Spleen (tissue), 11 donors: ENCODE measurements at regions not wholly inside any gene's neighbourhood (a gene's known extent, or its start where the extent isn't known, plus 50 kb on each side); places are given as distances from the start of the nearest gene placed in this dataset.

Experiments
- DNase-seq: peaks from one replicate; pipeline ENCODE4 v3.0.0-alpha.2; 2020
- H3K27ac ChIP-seq, 8 donors: fragments of 200-600 bp; sonication (generic) in 7 of 8; 1 replicate in 4 of 8; 2 replicates in 4 of 8; pipeline versions ENCODE4 v1.5.0 to v1.8.0; 2016 to 2021; ENCODE audit warnings: inconsistent platforms in 4 of 8, mild to moderate bottlenecking in 4 of 8, moderate library complexity in 1 of 8
- H3K27me3 ChIP-seq, 7 donors: fragments of 200-600 bp; sonication (generic) in 6 of 7; replicated peaks in 1 of 7; 1 replicate in 4 of 7; 2 replicates in 3 of 7; pipeline versions ENCODE4 v1.5.0 to v1.8.0; 2016 to 2021; ENCODE audit warnings: inconsistent platforms in 3 of 7, mild to moderate bottlenecking in 1 of 7
- H3K36me3 ChIP-seq, 6 donors: fragments of 200-600 bp; sonication (generic) in 5 of 6; 1 replicate in 4 of 6; 2 replicates in 2 of 6; pipeline versions ENCODE4 v1.5.0 to v1.8.0; 2016 to 2021; ENCODE audit warnings: inconsistent platforms in 2 of 6
- H3K4me1 ChIP-seq, 6 donors: fragments of 200-600 bp; sonication (generic) in 5 of 6; 1 replicate in 3 of 6; 2 replicates in 3 of 6; pipeline versions ENCODE4 v1.5.0 to v1.8.0; 2016 to 2021; ENCODE audit warnings: inconsistent platforms in 3 of 6
- H3K4me3 ChIP-seq, 8 donors: fragments of 200-600 bp; sonication (generic) in 7 of 8; 1 replicate in 4 of 8; 2 replicates in 4 of 8; pipeline versions ENCODE4 v1.5.0 to v1.8.0; 2016 to 2021; ENCODE audit warnings: inconsistent platforms in 4 of 8, mild to moderate bottlenecking in 4 of 8, moderate library complexity in 2 of 8
- H3K9me3 ChIP-seq, 8 donors: fragments of 200-600 bp; sonication (generic) in 7 of 8; 1 replicate in 4 of 8; 2 replicates in 4 of 8; pipeline versions ENCODE4 v1.5.0 to v1.8.0; 2016 to 2021; ENCODE audit warnings: inconsistent platforms in 4 of 8
- POLR2A ChIP-seq, 3 donors: fragments of 450-650 bp; IDR thresholded peaks; one replicate each; pipeline ENCODE4 v1.5.1; 2017; ENCODE audit warnings: antibody characterized with exemption in 3 of 3, mild to moderate bottlenecking in 1 of 3
- POLR2AphosphoS5 ChIP-seq, 3 donors: sonication (generic); formaldehyde crosslinking; IDR thresholded peaks; one replicate each; pipeline ENCODE4 v1.5.1; 2017; ENCODE audit warnings: antibody characterized with exemption in 3 of 3
- WGBS, 5 donors: extraction: QIAGEN DNeasy Blood & Tissue Kit in 3 of 5; methylation state at CpG; one replicate each; pipeline versions ENCODE4 v1.1.5 to v1.1.7; 2013 to 2018; 5-methylcytosine and 5-hydroxymethylcytosine counted together
- intact Hi-C: fragments of 100-400 bp; cut with DNase I; formaldehyde crosslinking; loops from one replicate; pipeline ENCODE4 v1.15.0; 2023; ENCODE audit warnings: low total_unique reads
- TF ChIP-seq, protein P1 (sequence below), 11 experiments: fragments of 200-600 bp in 7 of 11; fragments of 450-650 bp in 4 of 11; sonication (generic) in 4 of 11; IDR thresholded peaks in 8 of 11; conservative IDR thresholded peaks in 3 of 11; 1 replicate in 7 of 11; 2 replicates in 4 of 11; pipeline versions ENCODE4 v1.4.0 to v1.8.0; 2016 to 2021; ENCODE audit warnings: antibody characterized with exemption in 11 of 11, inconsistent platforms in 4 of 11, mild to moderate bottlenecking in 1 of 11
- donor health status: healthy with polysubstance abuse.
- donor health status: DM: no; HTN: no; CAD: no; lungs with moderate emphysema.
- donor health status: DM: no; HTN: no; CAD: no.
- donor health status: Bipolar disorder and iron deficiency.
- donor health status: healthy.
- donor health status: DM: no; HTN: no; CAD: no.
- donor health status: DM: yes; HTN: yes; CAD: no.

DNA sequence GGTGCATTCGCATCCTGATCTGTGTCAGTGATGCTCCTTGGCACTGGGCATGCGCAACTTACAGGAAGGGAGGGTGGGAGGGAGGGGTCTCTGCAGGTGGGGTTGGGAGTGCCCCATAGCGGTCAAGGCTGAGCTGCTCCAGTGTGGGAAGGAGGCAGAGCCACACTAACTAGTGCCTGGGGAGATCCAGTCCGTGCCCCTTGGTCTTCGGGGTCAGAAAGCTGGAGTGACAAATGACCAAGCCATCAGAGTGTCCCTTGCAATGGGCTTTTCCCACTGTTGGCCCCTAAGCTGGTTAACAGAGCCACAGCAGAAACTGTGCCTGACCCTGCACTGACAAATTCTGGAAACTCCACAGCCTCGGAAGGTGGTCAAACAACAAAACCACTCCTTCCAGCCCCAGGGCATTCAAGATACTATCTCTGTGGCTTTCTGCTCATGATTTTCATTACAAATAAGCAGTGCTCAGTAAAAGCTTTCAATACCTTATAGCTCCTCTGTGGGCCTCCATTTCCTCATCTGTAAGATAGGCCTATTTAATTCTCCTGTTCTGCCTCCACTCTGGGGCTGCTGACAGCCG lies 138.1 kb upstream of the UNC5B start:
- WGBS, 5 donors: 79 to 91% (median 86%) methylated on average over 6 to 7 of the region's 7 CpGs
- intact Hi-C loops: loop anchor here (10.0 kb wide), 1 partner anchor 111 kb away; no protein-coding TSS in a partner anchor
- Histone ChIP-seq H3K4me1 (peaks cover 0 to 12% (median 4%) of the 10 kb centered on the region in 6 donors), H3K36me3 (no peaks in the 10 kb centered on the region), H3K4me3 (no peak overlapping the region), H3K27me3 (peaks cover 0 to 6% (median 0%) of the 10 kb centered on the region in 7 donors), H3K27ac (no peak overlapping the region), H3K9me3 (no peaks in the 10 kb centered on the region)
- DNase-seq: peak; percentile 49
- TF ChIP-seq POLR2AphosphoS5 (IDR thresholded peaks at IDR 0.05): no peak
- TF ChIP-seq, protein P1, sequence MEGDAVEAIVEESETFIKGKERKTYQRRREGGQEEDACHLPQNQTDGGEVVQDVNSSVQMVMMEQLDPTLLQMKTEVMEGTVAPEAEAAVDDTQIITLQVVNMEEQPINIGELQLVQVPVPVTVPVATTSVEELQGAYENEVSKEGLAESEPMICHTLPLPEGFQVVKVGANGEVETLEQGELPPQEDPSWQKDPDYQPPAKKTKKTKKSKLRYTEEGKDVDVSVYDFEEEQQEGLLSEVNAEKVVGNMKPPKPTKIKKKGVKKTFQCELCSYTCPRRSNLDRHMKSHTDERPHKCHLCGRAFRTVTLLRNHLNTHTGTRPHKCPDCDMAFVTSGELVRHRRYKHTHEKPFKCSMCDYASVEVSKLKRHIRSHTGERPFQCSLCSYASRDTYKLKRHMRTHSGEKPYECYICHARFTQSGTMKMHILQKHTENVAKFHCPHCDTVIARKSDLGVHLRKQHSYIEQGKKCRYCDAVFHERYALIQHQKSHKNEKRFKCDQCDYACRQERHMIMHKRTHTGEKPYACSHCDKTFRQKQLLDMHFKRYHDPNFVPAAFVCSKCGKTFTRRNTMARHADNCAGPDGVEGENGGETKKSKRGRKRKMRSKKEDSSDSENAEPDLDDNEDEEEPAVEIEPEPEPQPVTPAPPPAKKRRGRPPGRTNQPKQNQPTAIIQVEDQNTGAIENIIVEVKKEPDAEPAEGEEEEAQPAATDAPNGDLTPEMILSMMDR (IDR thresholded peaks at IDR 0.05 in 8 of 11, conservative IDR thresholded peaks at IDR 0.05 in 3 of 11): no peak
- no peak for TF ChIP-seq POLR2A (IDR thresholded peaks at IDR 0.05)

GRCh38 chr10:71075086-71075758 lies 137.1 kb upstream of the UNC5B start:
- DNase-seq: peak; percentile 62
- intact Hi-C loops: loop anchor here (10.0 kb wide), 1 partner anchor 110 kb away; no protein-coding TSS in a partner anchor

GRCh38 chr10:71075759-71076472 lies 136.5 kb upstream of the UNC5B start:
- WGBS, 5 donors: 81 to 91% (median 86%) methylated on average over 10 to 15 of the region's 15 CpGs
- intact Hi-C loops: loop anchor here (10.0 kb wide), 1 partner anchor 109 kb away; no protein-coding TSS in a partner anchor

More at GRCh38 chr10:71075086-71075758, 137.1 kb upstream of the UNC5B start:
- Histone ChIP-seq H3K27me3 (peaks cover 0 to 6% (median 0%) of the 10 kb centered on the region in 7 donors), H3K36me3 (no peaks in the 10 kb centered on the region), H3K4me3 (no peak overlapping the region), H3K4me1 (peaks cover 0 to 4% (median 0%) of the 10 kb centered on the region in 6 donors), H3K27ac (no peak overlapping the region), H3K9me3 (no peaks in the 10 kb centered on the region)
- TF ChIP-seq, protein P1 (IDR thresholded peaks at IDR 0.05 in 8 of 11, conservative IDR thresholded peaks at IDR 0.05 in 3 of 11): no peak
- no peak for TF ChIP-seq POLR2AphosphoS5 (IDR thresholded peaks at IDR 0.05)
- no peak for TF ChIP-seq POLR2A (IDR thresholded peaks at IDR 0.05)
- WGBS, 5 donors: 41 to 77% (median 67%) methylated on average over 6 to 8 of the region's 8 CpGs

GRCh38 chr10:71076473-71077142 lies 135.8 kb upstream of the UNC5B start:
- no peak overlapping the region for H3K27ac ChIP-seq
- H3K9me3 ChIP-seq: no peaks in the 10 kb centered on the region
- intact Hi-C loops: loop anchor here (10.0 kb wide), 1 partner anchor 108 kb away; no protein-coding TSS in a partner anchor
- peaks cover 0 to 6% (median 0%) of the 10 kb centered on the region in 7 donors for H3K27me3 ChIP-seq
- DNase-seq: peak; percentile 30
- no peak for TF ChIP-seq POLR2AphosphoS5 (IDR thresholded peaks at IDR 0.05)
- TF ChIP-seq, protein P1 (IDR thresholded peaks at IDR 0.05 in 8 of 11, conservative IDR thresholded peaks at IDR 0.05 in 3 of 11): no peak
- no peak for TF ChIP-seq POLR2A (IDR thresholded peaks at IDR 0.05)
- H3K36me3 ChIP-seq: no peaks in the 10 kb centered on the region
- 79 to 86% (median 83%) methylated on average over 7 to 8 of the region's 8 CpGs for WGBS, 5 donors
- no peak overlapping the region for H3K4me3 ChIP-seq
- H3K4me1 ChIP-seq: no peaks in the 10 kb centered on the region

More at GRCh38 chr10:71075759-71076472, 136.5 kb upstream of the UNC5B start:
- H3K4me3 ChIP-seq: no peak overlapping the region
- no peaks in the 10 kb centered on the region for H3K4me1 ChIP-seq
- H3K9me3 ChIP-seq: no peaks in the 10 kb centered on the region
- H3K36me3 ChIP-seq: no peaks in the 10 kb centered on the region
- no peak for TF ChIP-seq POLR2AphosphoS5 (IDR thresholded peaks at IDR 0.05)
- DNase-seq: peak; percentile 47
- no peak overlapping the region for H3K27ac ChIP-seq
- peaks cover 0 to 6% (median 0%) of the 10 kb centered on the region in 7 donors for H3K27me3 ChIP-seq
